Osteocyte (in vitro differentiated cells): ENCODE measurements at regions not wholly inside any gene's neighbourhood (a gene's known extent, or its start where the extent isn't known, plus 50 kb on each side); places are given as distances from the start of the nearest gene placed in this dataset.

ENCODE experiments used
- DNase-seq: peaks from one replicate; pipeline ENCODE4 v3.0.0; 2021; ENCODE audit warnings: mixed read lengths; ENCODE audit not compliant: unreplicated experiment; ENCODE audit errors: extremely low spot score
- H3K27ac Mint-ChIP-seq: one replicate; pipeline ENCODE4 v1.8.0; 2021; ENCODE audit warnings: mild to moderate bottlenecking, mixed read lengths; ENCODE audit not compliant: unreplicated experiment
- H3K27me3 Mint-ChIP-seq: one replicate; pipeline ENCODE4 v1.8.0; 2021; ENCODE audit warnings: mixed read lengths; ENCODE audit not compliant: unreplicated experiment
- H3K36me3 Mint-ChIP-seq: one replicate; pipeline ENCODE4 v1.8.0; 2021; ENCODE audit warnings: mixed read lengths; ENCODE audit not compliant: unreplicated experiment
- H3K4me1 Mint-ChIP-seq: one replicate; pipeline ENCODE4 v1.8.0; 2021; ENCODE audit warnings: mixed read lengths; ENCODE audit not compliant: unreplicated experiment
- H3K4me3 Mint-ChIP-seq: one replicate; pipeline ENCODE4 v1.8.0; 2021; ENCODE audit warnings: mild to moderate bottlenecking, moderate library complexity, mixed read lengths; ENCODE audit not compliant: unreplicated experiment
- H3K9me3 Mint-ChIP-seq: one replicate; pipeline ENCODE4 v1.8.0; 2021; ENCODE audit warnings: mixed read lengths; ENCODE audit not compliant: unreplicated experiment
- TF ChIP-seq, protein P1 (sequence below): fragments of 200-600 bp; sonication (generic); IDR thresholded peaks from 2 replicates; pipeline ENCODE4 v1.5.0; 2021; ENCODE audit warnings: antibody characterized with exemption, mild to moderate bottlenecking, moderate library complexity

GRCh38 chr2:241952816-241953215 is 83.3 kb downstream of the RTP5 start:
- peaks cover 3% of the 10 kb centered on the region for H3K4me1 Mint-ChIP-seq
- no peak for DNase-seq
- TF ChIP-seq, protein P1, sequence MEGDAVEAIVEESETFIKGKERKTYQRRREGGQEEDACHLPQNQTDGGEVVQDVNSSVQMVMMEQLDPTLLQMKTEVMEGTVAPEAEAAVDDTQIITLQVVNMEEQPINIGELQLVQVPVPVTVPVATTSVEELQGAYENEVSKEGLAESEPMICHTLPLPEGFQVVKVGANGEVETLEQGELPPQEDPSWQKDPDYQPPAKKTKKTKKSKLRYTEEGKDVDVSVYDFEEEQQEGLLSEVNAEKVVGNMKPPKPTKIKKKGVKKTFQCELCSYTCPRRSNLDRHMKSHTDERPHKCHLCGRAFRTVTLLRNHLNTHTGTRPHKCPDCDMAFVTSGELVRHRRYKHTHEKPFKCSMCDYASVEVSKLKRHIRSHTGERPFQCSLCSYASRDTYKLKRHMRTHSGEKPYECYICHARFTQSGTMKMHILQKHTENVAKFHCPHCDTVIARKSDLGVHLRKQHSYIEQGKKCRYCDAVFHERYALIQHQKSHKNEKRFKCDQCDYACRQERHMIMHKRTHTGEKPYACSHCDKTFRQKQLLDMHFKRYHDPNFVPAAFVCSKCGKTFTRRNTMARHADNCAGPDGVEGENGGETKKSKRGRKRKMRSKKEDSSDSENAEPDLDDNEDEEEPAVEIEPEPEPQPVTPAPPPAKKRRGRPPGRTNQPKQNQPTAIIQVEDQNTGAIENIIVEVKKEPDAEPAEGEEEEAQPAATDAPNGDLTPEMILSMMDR = no peak
- no peak overlapping the region for H3K27ac Mint-ChIP-seq
- no peaks in the 10 kb centered on the region for H3K36me3 Mint-ChIP-seq
- H3K4me3 Mint-ChIP-seq = no peak overlapping the region
- no peaks in the 10 kb centered on the region for H3K27me3 Mint-ChIP-seq
- no peaks in the 10 kb centered on the region for H3K9me3 Mint-ChIP-seq

DNA sequence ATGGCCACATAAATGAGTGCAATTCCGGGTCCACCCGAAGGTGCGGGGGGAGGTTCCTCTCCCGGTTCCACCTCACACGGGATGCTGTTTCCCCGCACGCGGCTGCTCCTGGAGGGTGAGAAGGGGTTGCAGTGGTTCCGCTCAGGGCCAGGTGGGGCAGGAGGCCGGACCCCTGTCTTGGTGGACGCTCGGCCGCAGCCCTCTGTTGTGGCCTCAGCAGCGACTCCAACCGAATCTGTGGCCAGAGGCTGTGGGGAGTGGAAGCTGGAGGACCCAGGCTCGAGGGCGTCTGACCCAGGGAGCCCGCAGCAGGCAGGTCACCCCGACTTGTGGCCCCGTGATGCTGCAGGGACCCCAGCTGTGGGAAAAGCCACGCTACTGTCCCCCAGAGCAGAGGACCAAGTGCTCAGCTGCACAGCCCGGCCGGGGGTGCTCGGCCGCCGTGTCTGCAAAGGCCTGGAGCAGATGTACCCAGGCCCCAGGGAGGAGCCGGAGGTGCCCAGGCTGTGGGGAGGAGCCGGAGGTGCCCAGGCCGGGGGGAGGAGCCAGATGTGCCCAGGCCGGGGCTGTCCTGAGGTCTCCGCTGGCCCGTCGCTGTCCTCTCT is 83.9 kb downstream of the RTP5 start:
- Mint-ChIP-seq H3K27me3 (no peaks in the 10 kb centered on the region), H3K36me3 (no peaks in the 10 kb centered on the region), H3K27ac (no peak overlapping the region), H3K4me1 (peaks cover 3% of the 10 kb centered on the region), H3K4me3 (no peak overlapping the region), H3K9me3 (no peaks in the 10 kb centered on the region)
- TF ChIP-seq, protein P1 = no peak
- DNase-seq = no peak

- TF ChIP-seq, protein P1 = no peak
- DNase-seq = no peak
- Mint-ChIP-seq H3K4me1 (no peaks in the 10 kb centered on the region), H3K4me3 (no peak overlapping the region), H3K27ac (no peak overlapping the region), H3K9me3 (no peaks in the 10 kb centered on the region), H3K27me3 (peaks cover 19% of the 10 kb centered on the region), H3K36me3 (no peaks in the 10 kb centered on the region)
These were observed 87.1 kb downstream of the RTP5 start for GRCh38 chr2:241956521-241957110.

DNA sequence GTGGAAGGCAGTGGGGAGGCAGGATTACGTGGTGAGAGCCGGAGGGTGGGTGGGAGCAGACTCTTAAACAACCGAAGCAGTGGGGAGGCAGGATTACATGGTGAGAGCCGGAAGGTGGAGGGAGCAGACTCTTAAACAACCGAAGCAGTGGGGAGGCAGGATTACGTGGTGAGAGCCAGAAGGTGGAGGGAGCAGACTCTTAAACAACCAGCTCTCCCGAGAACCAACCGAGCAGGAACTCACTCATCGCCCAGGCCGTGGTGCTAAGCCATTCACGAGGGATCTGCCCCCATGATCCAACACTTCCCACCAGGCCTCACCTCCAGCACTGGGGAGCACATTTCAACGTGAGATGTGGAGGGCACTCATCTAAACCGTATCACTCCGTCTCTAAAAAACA is 87.7 kb downstream of the RTP5 start:
- no peaks in the 10 kb centered on the region for H3K9me3 Mint-ChIP-seq
- H3K27me3 Mint-ChIP-seq = peaks cover 25% of the 10 kb centered on the region
- H3K36me3 Mint-ChIP-seq = no peaks in the 10 kb centered on the region
- DNase-seq = no peak
- H3K4me3 Mint-ChIP-seq = no peak overlapping the region
- H3K4me1 Mint-ChIP-seq = no peaks in the 10 kb centered on the region
- H3K27ac Mint-ChIP-seq = no peak overlapping the region
- TF ChIP-seq, protein P1 = no peak

DNA sequence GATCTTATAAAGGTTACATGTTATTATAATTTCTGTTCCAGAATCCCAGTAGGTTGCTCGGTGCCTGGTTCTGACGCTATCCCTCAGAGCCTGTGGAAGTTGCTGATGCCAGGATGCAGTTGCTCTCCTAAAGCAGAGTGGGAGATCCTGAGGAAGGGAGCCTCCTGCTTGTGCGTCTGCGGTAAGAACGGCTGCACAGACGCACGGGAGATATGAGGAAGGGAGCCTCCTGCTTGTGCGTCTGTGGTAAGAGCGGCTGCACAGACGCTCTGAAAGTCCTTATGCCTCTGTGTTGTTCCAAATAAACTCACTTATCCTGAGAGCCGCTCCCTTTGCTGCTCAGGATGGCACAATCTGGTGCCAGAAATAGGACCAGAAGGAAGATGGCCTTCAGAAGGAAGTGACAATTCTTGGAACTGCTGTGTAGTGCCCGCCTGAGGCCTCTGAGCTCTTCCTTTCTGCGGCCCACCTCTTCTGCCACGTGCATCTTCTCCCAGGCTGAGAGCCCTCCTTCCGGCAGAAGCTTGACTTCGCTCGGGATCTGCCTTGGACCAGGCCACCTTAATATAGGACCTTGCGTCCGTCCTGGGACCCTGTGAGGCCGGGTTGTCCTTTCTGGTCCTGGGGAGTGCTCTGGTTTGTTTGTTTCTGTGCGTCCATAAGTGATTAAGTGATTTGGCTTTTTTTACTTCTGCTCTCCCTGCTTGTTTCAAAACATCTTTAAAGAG is 89.5 kb downstream of the RTP5 start:
- no peak overlapping the region for H3K4me3 Mint-ChIP-seq
- H3K4me1 Mint-ChIP-seq = no peaks in the 10 kb centered on the region
- H3K27ac Mint-ChIP-seq = no peak overlapping the region
- peaks cover 30% of the 10 kb centered on the region for H3K27me3 Mint-ChIP-seq
- no peaks in the 10 kb centered on the region for H3K36me3 Mint-ChIP-seq
- DNase-seq = no peak
- H3K9me3 Mint-ChIP-seq = no peaks in the 10 kb centered on the region
- TF ChIP-seq, protein P1 = no peak
